ENCODE measurements at regions not wholly inside any gene's neighbourhood (a gene's known extent, or its start where the extent isn't known, plus 50 kb on each side); places are given as distances from the start of the nearest gene placed in this dataset.

- FAIRE-seq (no peak), DNase-seq (ENCODE audit: low read depth in 1 of 2, low spot score in 2 of 2) (no peak)
- Histone ChIP-seq H3K4ac (replicated peaks; ENCODE audit: insufficient read length, low read depth, low read length) (no peak overlapping the region), H2BK15ac (ENCODE audit: low read length) (no peak overlapping the region), H3K4me1 (replicated peaks in 1 of 4; ENCODE audit: control insufficient read depth in 3 of 4, insufficient read depth in 4 of 4, low read length in 3 of 4) (no peaks in the 10 kb centered on the region), H2BK20ac (ENCODE audit: low read length) (no peak overlapping the region), H3K79me1 (ENCODE audit: low read depth, low read length) (no peaks in the 10 kb centered on the region), H4K5ac (ENCODE audit: insufficient read length, low read depth, low read length) (no peak overlapping the region), H2BK12ac (ENCODE audit: low read depth, low read length) (no peak overlapping the region), H3K36me3 (ENCODE audit: control insufficient read depth in 2 of 4, insufficient read depth in 4 of 4, low read length in 3 of 4) (no peaks in the 10 kb centered on the region), H3K14ac (ENCODE audit: insufficient read length) (no peak overlapping the region), H3K4me3 (ENCODE audit: extremely low read depth in 1 of 4, insufficient read depth in 2 of 4, low read depth in 3 of 4, low read length in 4 of 4) (no peak overlapping the region), H4K91ac (replicated peaks; ENCODE audit: insufficient read length, low read length) (no peak overlapping the region), H3K56ac (replicated peaks; ENCODE audit: insufficient read length, low read depth, low read length) (no peak overlapping the region), H4K8ac (ENCODE audit: extremely low read depth, insufficient read depth, low read length) (no peak overlapping the region), H2BK120ac (replicated peaks; ENCODE audit: low read depth, low read length) (no peak overlapping the region), H2AFZ (ENCODE audit: low read length) (no peak overlapping the region), H3K18ac (ENCODE audit: extremely low read depth, low read length) (no peak overlapping the region), H3K23ac (ENCODE audit: insufficient read length) (no peak overlapping the region), H4K20me1 (replicated peaks in 1 of 2; ENCODE audit: control insufficient read depth in 1 of 2, insufficient read depth in 2 of 2, low read length in 2 of 2) (no peaks in the 10 kb centered on the region), H3K27me3 (replicated peaks in 1 of 4; ENCODE audit: control insufficient read depth in 3 of 4, extremely low read depth in 1 of 4, insufficient read depth in 3 of 4, low read length in 3 of 4) (no peaks in the 10 kb centered on the region), H2BK5ac (ENCODE audit: low read depth, low read length) (no peak overlapping the region), H3K27ac (ENCODE audit: low read depth, low read length) (no peak overlapping the region), H3K9me3 (ENCODE audit: insufficient read depth in 2 of 2, low read depth in 1 of 2, low read length in 1 of 2) (peaks cover 0 to 6% of the 10 kb centered on the region in 2 experiments; a peak in 1 of 4 replicates), H3K4me2 (ENCODE audit: insufficient read depth in 1 of 2, low read depth in 2 of 2, low read length in 2 of 2) (no peak overlapping the region), H3K23me2 (ENCODE audit: low read depth, low read length) (no peaks in the 10 kb centered on the region), H3K9ac (replicated peaks in 1 of 4; ENCODE audit: extremely low read depth in 1 of 4, low read depth in 3 of 4, low read length in 3 of 4) (no peak overlapping the region), H2AK5ac (ENCODE audit: low read depth, low read length) (no peak overlapping the region), H3K79me2 (ENCODE audit: control insufficient read depth in 1 of 2, insufficient read depth in 2 of 2, low read length in 2 of 2) (no peaks in the 10 kb centered on the region)
- CTCF ChIA-PET (ENCODE audit: partially characterized antibody) = interaction anchor here (1.2 kb wide), 1 partner anchor 36 kb away, joined by 3 read pairs; no protein-coding TSS in a partner anchor
- POLR2A ChIA-PET (ENCODE audit: partially characterized antibody) = no interaction called here
- 89% methylated on average over 1 of the region's 1 CpG; no CpG with 5 or more reads in 1 of the 2 experiments for WGBS, 2 experiments (ENCODE audit: extremely low coverage in 1 of 2, insufficient coverage in 1 of 2, insufficient read length in 1 of 2, insufficient replicate concordance in 2 of 2, low coverage in 1 of 2, low lambda C conversion rate in 2 of 2, missing lambda C conversion rate in 1 of 2)
- TF ChIP-seq GABPA (IDR thresholded peaks at IDR 0.05; ENCODE audit: borderline replicate concordance, insufficient read depth, low read length) (no peak), NANOG (IDR thresholded peaks at IDR 0.05; ENCODE audit: insufficient read depth, low read depth, low read length, poor library complexity, severe bottlenecking) (no peak), RBBP5 (IDR thresholded peaks at IDR 0.05; ENCODE audit: borderline replicate concordance, low read depth, low read length) (no peak), BACH1 (IDR thresholded peaks at IDR 0.05; ENCODE audit: low read length) (no peak), SIN3A (conservative IDR thresholded peaks at IDR 0.05 in 1 of 2, IDR thresholded peaks at IDR 0.05 in 1 of 2; ENCODE audit: low read depth in 1 of 2, low read length in 2 of 2) (no peak), KDM5A (IDR thresholded peaks at IDR 0.05; ENCODE audit: low read length) (no peak), SP2 (IDR thresholded peaks at IDR 0.05; ENCODE audit: low read length) (no peak), JUN (IDR thresholded peaks at IDR 0.05; ENCODE audit: low read depth, low read length) (no peak), HDAC2 (IDR thresholded peaks at IDR 0.05; ENCODE audit: borderline replicate concordance in 1 of 2, low read depth in 2 of 2, low read length in 2 of 2) (no peak), MAFK (IDR thresholded peaks at IDR 0.05; ENCODE audit: low read depth, low read length) (no peak), TCF12 (IDR thresholded peaks at IDR 0.05; ENCODE audit: low read depth, low read length) (no peak)
- TF ChIP-seq, protein P1, sequence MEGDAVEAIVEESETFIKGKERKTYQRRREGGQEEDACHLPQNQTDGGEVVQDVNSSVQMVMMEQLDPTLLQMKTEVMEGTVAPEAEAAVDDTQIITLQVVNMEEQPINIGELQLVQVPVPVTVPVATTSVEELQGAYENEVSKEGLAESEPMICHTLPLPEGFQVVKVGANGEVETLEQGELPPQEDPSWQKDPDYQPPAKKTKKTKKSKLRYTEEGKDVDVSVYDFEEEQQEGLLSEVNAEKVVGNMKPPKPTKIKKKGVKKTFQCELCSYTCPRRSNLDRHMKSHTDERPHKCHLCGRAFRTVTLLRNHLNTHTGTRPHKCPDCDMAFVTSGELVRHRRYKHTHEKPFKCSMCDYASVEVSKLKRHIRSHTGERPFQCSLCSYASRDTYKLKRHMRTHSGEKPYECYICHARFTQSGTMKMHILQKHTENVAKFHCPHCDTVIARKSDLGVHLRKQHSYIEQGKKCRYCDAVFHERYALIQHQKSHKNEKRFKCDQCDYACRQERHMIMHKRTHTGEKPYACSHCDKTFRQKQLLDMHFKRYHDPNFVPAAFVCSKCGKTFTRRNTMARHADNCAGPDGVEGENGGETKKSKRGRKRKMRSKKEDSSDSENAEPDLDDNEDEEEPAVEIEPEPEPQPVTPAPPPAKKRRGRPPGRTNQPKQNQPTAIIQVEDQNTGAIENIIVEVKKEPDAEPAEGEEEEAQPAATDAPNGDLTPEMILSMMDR (IDR thresholded peaks at IDR 0.05; ENCODE audit: control extremely low read depth in 1 of 3, insufficient read depth in 1 of 3, low read depth in 1 of 3, low read length in 3 of 3) = no peak
These were observed 614.6 kb upstream of the TBL1XR1 start for GRCh38 chr3:177811835-177812234.
